ENCODE measurements at regions not wholly inside any gene's neighbourhood (a gene's known extent, or its start where the extent isn't known, plus 50 kb on each side); places are given as distances from the start of the nearest gene placed in this dataset.

GRCh38 chr6:104623052-104623690 is 236.5 kb downstream of the HACE1 start:
- intact Hi-C loops (cut with DNase I): no loop called here
- ATAC-seq (no peak), DNase-seq (ENCODE audit: missing footprints) (no peak)

GRCh38 chr6:104621396-104621795 is 238.3 kb downstream of the HACE1 start:
- DNase-seq (ENCODE audit: missing footprints) (no peak), ATAC-seq (no peak)
- intact Hi-C loops (cut with DNase I): no loop called here

- ATAC-seq: no peak
- no peak for DNase-seq (ENCODE audit: missing footprints)
- intact Hi-C loops (cut with DNase I): no loop called here
Observed at GRCh38 chr6:104617591-104617990, 242.1 kb downstream of the HACE1 start.

GRCh38 chr6:104614394-104614793 is 245.3 kb downstream of the HACE1 start:
- no peak for DNase-seq (ENCODE audit: missing footprints)
- peak; percentile 46 for ATAC-seq
- intact Hi-C loops (cut with DNase I): no loop called here

- ATAC-seq (no peak), DNase-seq (ENCODE audit: missing footprints) (no peak)
- intact Hi-C loops (cut with DNase I): no loop called here
Observed at GRCh38 chr6:104613416-104614001, 246.2 kb downstream of the HACE1 start.

GRCh38 chr6:104612541-104612940 is 247.2 kb downstream of the HACE1 start:
- DNase-seq (ENCODE audit: missing footprints) (no peak), ATAC-seq (no peak)
- intact Hi-C loops (cut with DNase I): no loop called here

- no peak for ATAC-seq
- DNase-seq (ENCODE audit: missing footprints): no peak
- intact Hi-C loops (cut with DNase I): no loop called here
Observed at GRCh38 chr6:104608101-104608500, 251.6 kb downstream of the HACE1 start.

GRCh38 chr6:104607501-104607900 is 252.2 kb downstream of the HACE1 start:
- ATAC-seq: no peak
- DNase-seq (ENCODE audit: missing footprints): no peak
- intact Hi-C loops (cut with DNase I): no loop called here

GRCh38 chr6:104606361-104606760 is 253.4 kb downstream of the HACE1 start:
- intact Hi-C loops (cut with DNase I): no loop called here
- DNase-seq (ENCODE audit: missing footprints) (no peak), ATAC-seq (no peak)

GRCh38 chr6:104604685-104605084 is 255.0 kb downstream of the HACE1 start:
- DNase-seq (ENCODE audit: missing footprints) (no peak), ATAC-seq (no peak)
- intact Hi-C loops (cut with DNase I): no loop called here

- DNase-seq (ENCODE audit: missing footprints): no peak
- ATAC-seq: no peak
- intact Hi-C loops (cut with DNase I): no loop called here
Observed at GRCh38 chr6:104603108-104603745, 256.5 kb downstream of the HACE1 start.

GRCh38 chr6:104601721-104602120 is 258.0 kb downstream of the HACE1 start:
- intact Hi-C loops (cut with DNase I): no loop called here
- DNase-seq (ENCODE audit: missing footprints) (no peak), ATAC-seq (no peak)

- intact Hi-C loops (cut with DNase I): no loop called here
- no peak for ATAC-seq
Observed at GRCh38 chr6:104601131-104601651, 258.5 kb downstream of the HACE1 start.

GRCh38 chr6:104600639-104600931 is 259.1 kb downstream of the HACE1 start:
- DNase-seq (ENCODE audit: missing footprints) (no peak), ATAC-seq (no peak)
- intact Hi-C loops (cut with DNase I): no loop called here

More at GRCh38 chr6:104601131-104601651, 258.5 kb downstream of the HACE1 start:
- no peak for DNase-seq (ENCODE audit: missing footprints)

- no peak for ATAC-seq
- no peak for DNase-seq (ENCODE audit: missing footprints)
- intact Hi-C loops (cut with DNase I): no loop called here
Observed at GRCh38 chr6:104599821-104600638, 259.7 kb downstream of the HACE1 start.

- ATAC-seq (no peak), DNase-seq (ENCODE audit: missing footprints) (no peak)
- intact Hi-C loops (cut with DNase I): no loop called here
Observed at GRCh38 chr6:104597541-104598050, 262.1 kb downstream of the HACE1 start.

- intact Hi-C loops (cut with DNase I): no loop called here
- no peak for DNase-seq (ENCODE audit: missing footprints)
- ATAC-seq: no peak
Observed at GRCh38 chr6:104596091-104596490, 263.6 kb downstream of the HACE1 start.

- intact Hi-C loops (cut with DNase I): no loop called here
- ATAC-seq: no peak
Observed at GRCh38 chr6:104595311-104595820, 264.4 kb downstream of the HACE1 start.

More at GRCh38 chr6:104595311-104595820, 264.4 kb downstream of the HACE1 start:
- no peak for DNase-seq (ENCODE audit: missing footprints)

All from Right ventricle myocardium inferior (tissue), 1 donor.